Inflammatory macrophage (primary cell): ENCODE measurements at regions not wholly inside any gene's neighbourhood (a gene's known extent, or its start where the extent isn't known, plus 50 kb on each side); places are given as distances from the start of the nearest gene placed in this dataset.

Experiments
- DNase-seq, 2 donors: peaks; one replicate each; pipeline ENCODE4 v3.0.0-alpha.2; 2020 to 2022

- DNase-seq = no peak
Observed at GRCh38 chr14:87231336-87232026, 761.5 kb downstream of the GALC start.

- no peak for DNase-seq
Observed at GRCh38 chr14:87230726-87231125, 762.3 kb downstream of the GALC start.

- no peak for DNase-seq
Observed at GRCh38 chr14:87229131-87229530, 763.9 kb downstream of the GALC start.

GRCh38 chr14:87217023-87217422 lies 776.0 kb downstream of the GALC start:
- no peak for DNase-seq

DNA sequence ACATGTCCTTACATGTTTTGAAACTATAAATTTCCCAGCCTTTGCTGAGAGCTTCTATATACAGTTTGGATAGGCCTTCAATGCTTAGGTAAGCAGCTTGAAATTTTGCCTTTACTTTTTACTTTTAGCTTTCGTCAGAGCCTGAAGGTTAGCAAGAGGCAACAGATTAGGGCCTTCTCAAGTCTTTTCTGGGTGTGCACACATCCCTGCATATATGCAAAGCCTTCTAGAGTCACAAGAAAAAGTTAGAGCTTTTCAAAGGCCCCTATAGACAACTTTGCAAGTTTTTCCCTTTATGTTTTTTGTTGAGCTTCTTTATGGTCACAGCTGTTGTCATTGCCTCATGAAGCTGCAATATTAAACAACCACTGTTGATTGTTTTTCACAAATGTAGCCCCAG lies 778.4 kb downstream of the GALC start:
- DNase-seq = no peak

DNA sequence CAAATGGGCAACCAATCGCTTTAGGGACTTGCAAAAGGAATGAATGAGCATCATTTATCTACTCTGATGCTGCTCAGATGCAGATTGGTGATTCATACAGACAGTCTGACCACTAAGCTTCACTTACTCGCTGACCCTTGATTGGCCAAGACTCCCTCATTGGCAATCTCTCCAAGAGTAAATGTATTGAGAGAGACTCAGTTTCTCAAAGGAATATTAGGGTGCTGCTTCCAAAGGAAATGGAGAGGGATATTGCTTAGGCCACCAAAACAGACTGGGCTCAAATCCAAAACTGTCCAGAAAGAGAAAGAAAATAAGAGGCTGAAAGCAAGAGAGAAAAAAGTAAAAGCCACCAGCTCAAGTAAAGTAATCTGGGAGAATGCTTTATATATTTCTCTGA lies 785.2 kb downstream of the GALC start:
- DNase-seq = no peak

DNA sequence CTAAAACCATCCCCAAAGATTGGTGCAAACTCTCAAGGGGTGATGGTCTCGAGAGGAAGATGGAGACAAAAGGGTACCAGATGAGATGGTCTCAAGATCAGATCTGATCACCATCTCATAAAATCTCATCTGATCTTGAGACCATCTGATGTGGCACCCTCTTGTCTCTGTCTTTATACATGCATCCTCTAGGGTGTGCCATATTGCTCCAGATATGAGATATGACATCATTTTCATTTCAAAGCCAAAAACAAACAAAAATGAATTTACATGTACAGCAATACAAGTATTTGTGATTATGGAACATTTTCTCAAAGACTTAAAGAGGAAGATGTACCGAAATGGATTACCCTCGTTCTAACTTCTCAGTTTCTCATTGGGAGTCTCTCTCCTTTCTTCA lies 787.2 kb downstream of the GALC start:
- DNase-seq = no peak

- DNase-seq = no peak
Observed at GRCh38 chr14:87203346-87203745, 789.6 kb downstream of the GALC start.

DNA sequence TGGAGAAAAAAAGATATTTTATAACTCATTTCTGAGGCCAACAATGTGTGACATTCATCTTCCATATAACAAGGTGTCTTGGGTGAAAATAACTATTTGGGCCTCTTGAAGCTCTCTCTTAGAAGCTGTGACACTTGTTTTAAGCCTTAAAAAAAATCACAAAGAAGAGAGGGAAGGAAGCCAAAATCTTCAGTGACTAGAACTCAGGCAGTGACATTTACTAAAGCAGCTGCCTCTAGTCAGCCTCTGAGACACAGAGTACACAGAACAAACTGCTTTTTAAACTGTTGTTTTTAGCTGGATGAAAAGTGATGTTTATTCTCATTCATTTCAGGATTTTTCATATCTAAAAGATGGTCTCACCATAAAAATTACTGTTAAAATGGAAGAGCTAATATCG lies 793.6 kb downstream of the GALC start:
- no peak for DNase-seq

GRCh38 chr14:87196436-87196835 lies 796.5 kb downstream of the GALC start:
- DNase-seq = no peak

DNA sequence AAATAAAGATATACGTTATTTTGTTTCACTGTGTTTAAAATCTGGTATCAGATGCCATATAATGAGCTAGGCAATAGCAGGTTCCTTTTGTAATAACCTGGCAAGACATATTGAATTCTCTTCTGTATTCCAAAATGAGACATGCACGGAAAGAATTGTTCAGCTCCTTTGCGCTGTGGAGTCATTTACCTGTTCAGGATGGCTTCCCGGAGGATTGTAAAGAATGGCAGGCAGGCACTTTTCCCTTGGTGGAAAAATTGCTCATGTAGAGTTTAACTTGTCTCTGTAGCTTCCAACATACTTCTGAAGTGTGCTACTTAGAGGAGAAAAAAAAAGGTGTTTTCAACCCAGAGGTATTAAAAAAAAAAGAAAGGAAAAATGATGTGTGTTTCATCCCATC lies 805.2 kb downstream of the GALC start:
- DNase-seq = no peak

- no peak for DNase-seq
Observed at GRCh38 chr14:87186737-87187136, 806.2 kb downstream of the GALC start.

- no peak for DNase-seq
Observed at GRCh38 chr14:87185961-87186560, 806.9 kb downstream of the GALC start.

DNA sequence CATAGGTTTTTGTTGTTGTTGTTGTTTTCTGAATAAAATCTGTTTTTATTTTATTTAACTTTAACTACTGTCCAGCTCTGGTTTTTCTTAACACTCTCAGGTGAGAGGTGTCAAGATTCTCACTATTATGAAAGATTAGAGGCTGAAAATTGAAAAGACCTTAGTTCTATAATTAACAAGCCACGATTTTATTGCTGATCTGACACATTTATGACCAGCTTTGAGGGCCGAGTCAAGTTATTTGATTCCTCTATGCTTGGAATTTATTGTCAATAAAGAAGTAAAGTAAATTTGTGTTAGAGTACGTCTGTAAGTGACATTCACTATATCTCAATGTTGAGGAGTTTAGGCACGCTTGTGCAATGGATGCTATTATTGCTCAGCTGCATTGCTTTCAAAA lies 808.8 kb downstream of the GALC start:
- no peak for DNase-seq

GRCh38 chr14:87181288-87181687 lies 811.7 kb downstream of the GALC start:
- no peak for DNase-seq

- DNase-seq = no peak
Observed at GRCh38 chr14:87179936-87180335, 813.0 kb downstream of the GALC start.

DNA sequence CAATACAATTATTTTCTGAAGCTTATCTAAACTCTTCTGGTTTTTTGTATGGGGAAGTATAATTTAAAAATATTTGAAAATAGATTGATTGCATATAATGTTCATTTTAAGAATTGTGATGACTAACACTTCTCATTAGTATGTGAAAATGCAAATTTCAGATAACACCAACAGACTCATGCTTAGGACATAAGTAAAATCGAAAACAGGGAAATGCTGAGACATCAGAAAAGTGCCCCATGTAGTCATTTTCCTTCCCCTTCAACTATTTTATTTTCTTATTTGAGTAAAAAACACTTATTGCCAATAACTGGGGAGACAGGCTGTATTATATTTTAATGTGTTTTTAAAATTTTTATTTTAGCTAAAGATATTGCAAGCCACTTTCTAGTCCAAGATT lies 814.7 kb downstream of the GALC start:
- no peak for DNase-seq

DNA sequence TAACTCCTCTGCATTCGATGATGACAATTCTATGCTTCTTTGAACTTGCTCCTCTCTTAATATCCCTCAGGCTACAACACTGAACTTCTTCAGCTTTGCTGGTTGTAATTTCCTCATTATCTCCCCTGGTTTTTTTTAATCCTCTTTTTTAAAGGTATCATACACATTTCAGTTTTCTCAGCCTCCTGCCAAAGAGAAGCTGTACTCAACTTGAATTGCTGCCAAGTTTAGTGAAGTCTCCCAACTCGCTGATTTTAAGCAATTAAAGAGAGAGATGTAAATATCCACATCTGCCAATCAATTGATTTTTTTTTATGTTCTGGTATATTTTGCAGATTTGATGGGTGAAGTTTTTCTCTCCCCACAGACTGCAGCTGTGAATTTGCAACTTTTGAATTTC lies 817.8 kb downstream of the GALC start:
- no peak for DNase-seq

DNA sequence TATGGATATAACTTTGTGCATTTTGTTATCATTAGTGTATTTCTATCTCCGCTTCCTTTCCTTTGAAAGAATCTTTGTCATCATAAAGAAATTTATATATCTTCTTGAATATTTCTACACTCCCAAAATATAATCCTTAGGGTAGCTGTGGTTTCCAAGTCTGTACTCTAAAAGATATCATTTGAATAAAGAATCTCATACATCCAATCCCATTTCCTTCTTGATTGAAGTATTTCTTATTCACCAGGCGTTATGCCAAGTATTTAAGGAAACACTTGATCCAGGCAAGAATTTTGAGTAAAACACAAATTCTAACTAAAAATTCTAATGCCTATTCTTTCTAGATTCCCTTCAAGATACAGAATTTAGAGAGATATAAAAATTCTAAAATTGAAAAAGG lies 821.8 kb downstream of the GALC start:
- DNase-seq = no peak

DNA sequence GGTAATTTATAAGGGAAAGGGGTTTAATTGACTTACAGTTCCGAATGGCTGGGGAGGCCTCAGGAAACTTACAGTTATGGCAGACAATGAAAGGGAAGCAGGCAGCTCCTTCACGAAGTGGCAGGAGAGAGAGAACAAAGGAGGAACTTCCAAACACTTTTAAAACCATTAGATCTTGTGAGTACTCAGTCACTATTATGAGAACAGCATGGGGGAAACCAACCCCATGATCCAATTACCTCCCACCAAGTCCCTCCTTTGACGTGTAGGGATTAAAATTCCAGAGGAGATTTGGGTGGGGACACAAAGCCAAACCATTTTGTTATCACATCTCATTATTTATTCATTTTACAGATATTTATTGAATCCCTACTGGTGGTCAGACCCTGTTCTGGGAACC lies 822.8 kb downstream of the GALC start:
- DNase-seq = no peak

DNA sequence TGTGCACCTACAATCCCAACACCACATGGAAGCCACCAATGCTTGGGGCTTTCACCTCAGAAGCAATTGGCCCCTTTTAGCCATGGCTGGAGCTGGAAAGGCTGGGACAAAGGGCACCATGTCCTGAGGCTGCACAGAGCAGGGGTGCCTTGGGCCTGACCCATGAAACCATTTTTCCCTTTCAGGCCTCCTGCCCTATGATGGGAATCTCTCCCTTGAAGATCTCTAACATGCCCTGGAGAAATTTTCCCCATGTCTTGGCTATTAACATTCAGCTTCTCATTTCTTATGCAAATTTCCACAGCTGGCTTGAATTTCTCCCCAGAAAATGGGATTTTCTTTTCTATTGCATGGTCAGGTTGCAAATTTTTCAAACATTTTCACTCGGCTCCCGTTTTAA lies 823.6 kb downstream of the GALC start:
- no peak for DNase-seq

DNA sequence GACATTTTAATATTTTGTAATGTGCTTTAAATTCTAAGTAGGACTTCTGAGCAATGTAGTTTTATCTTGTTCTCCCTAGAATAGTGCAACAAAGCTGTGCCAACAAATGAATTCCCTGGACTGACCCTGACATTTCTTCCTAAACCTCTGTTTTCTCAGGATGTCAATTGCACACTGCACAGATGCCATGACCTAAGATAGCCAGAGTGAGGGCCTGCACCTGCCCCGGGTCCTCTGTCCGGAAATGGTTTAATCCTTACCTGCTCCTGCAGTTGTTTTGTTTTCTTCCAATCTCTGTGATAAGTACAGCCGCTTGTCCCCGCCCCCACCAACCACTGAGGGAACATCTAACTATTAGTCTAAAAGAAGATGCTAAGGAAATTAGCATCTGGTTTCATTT lies 831.5 kb downstream of the GALC start:
- DNase-seq = no peak

- DNase-seq = no peak
Observed at GRCh38 chr14:87160989-87161388, 832.0 kb downstream of the GALC start.

- DNase-seq = no peak
Observed at GRCh38 chr14:87158283-87158682, 834.7 kb downstream of the GALC start.

GRCh38 chr14:87156878-87157277 lies 836.1 kb downstream of the GALC start:
- no peak for DNase-seq
